OCI-LY3 (cell line): ENCODE measurements at regions not wholly inside any gene's neighbourhood (a gene's known extent, or its start where the extent isn't known, plus 50 kb on each side); places are given as distances from the start of the nearest gene placed in this dataset.

Source experiments
- EZH2phosphoT487 ChIP-seq: fragments of 200-600 bp; shearing (Covaris generic); IDR thresholded peaks from 2 replicates; pipeline ENCODE4 v1.6.1; 2018; ENCODE audit warnings: antibody characterized with exemption, mixed run types, low read depth
- TF ChIP-seq, protein P1 (sequence below): fragments of 200-600, 300-600 bp; sonication (generic); IDR thresholded peaks from 2 replicates; pipeline ENCODE4 v1.5.1; 2014; ENCODE audit warnings: antibody characterized with exemption, low read length, low read depth

DNA sequence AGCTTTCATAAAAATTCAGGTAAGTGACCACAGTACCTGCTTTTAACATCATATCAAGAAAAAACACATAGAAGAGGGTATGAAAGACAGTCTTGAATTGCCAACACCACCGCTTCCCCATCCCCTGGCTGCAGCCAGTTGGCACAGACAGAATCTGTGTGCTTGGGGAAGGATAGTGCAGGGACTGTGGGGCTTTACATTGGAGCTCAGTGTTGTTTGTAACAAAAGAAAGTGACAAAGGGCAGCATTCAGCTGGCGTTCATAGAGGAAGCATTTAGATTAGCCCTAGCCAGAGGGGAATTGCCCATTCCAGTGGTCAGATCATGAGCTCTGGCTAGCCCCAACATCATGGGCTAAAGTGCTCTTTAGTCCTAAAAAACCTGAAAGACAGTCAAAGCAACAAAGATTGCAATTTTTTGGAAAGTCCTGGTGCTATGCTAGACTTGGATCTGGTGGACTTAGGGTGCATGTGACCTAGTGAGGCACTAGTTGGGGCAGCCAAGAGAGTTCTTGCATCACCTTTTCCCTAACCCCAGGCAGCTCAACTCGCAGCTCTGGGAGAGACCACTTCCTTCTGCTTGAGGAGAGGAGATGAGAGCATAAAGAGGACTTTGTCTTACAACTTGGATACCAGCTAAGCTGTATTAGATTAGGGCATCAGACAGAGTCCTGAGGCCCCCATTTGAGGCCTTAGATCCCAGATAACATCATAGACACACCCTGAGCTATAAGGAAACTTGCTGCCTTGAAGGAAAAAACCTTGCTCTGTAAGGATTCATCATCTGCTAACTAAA, 1602.4 kb upstream of the ADGRL3 start:
- TF ChIP-seq, protein P1, sequence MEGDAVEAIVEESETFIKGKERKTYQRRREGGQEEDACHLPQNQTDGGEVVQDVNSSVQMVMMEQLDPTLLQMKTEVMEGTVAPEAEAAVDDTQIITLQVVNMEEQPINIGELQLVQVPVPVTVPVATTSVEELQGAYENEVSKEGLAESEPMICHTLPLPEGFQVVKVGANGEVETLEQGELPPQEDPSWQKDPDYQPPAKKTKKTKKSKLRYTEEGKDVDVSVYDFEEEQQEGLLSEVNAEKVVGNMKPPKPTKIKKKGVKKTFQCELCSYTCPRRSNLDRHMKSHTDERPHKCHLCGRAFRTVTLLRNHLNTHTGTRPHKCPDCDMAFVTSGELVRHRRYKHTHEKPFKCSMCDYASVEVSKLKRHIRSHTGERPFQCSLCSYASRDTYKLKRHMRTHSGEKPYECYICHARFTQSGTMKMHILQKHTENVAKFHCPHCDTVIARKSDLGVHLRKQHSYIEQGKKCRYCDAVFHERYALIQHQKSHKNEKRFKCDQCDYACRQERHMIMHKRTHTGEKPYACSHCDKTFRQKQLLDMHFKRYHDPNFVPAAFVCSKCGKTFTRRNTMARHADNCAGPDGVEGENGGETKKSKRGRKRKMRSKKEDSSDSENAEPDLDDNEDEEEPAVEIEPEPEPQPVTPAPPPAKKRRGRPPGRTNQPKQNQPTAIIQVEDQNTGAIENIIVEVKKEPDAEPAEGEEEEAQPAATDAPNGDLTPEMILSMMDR, result no peak
- TF ChIP-seq EZH2phosphoT487, result no peak
